Midbrain (tissue), 1 donor: ENCODE measurements at regions not wholly inside any gene's neighbourhood (a gene's known extent, or its start where the extent isn't known, plus 50 kb on each side); places are given as distances from the start of the nearest gene placed in this dataset.
"Not testable (repeated sequence)": the region's sequence is repeated elsewhere in the genome, so short reads cannot be mapped to it uniquely, and the experiment has no call there.

Experiments
- DNase-seq: peaks from one replicate; lab custom pipeline; 2025; lab: John Stamatoyannopoulos, UW

DNA sequence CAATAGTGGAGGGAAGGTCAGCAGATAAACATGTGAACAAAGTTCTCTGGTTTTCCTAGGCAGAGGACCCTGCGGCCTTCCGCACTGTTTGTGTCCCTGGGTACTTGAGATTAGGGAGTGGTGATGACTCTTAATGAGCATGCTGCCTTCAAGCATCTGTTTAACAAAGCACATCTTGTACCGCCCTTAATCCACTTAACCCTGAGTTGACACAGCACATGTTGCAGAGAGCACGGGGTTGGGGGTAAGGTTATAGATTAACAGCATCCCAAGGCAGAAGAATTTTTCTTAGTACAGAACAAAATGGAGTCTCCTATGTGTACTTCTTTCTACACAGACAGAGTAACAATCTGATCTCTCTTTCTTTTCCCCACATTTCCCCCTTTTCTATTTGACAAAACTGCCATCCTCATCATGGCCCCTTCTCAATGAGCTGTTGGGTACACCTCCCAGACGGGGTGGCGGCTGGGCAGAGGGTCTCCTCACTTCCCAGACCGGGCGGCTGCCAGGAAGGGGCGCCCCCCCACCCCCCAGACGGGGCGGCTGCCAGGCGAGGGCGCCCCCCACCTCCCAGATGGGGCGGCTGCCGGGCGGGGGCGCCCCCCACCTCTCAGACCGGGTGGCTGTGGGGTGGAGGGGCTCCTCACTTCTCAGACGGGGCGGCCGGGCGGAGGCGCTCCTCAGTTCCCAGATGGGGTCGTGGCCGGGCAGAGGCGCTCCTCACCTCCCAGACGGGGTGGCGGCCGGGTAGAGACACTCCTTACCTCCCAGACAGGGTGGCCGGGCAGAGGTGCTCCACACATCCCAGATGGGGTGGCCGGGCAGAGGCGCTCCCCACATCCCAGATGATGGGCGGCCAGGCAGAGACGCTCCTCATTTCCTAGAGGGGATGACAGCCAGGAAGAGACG lies 361.6 kb upstream of the SGO1 start:
- DNase-seq = not testable (repeated sequence)

DNA sequence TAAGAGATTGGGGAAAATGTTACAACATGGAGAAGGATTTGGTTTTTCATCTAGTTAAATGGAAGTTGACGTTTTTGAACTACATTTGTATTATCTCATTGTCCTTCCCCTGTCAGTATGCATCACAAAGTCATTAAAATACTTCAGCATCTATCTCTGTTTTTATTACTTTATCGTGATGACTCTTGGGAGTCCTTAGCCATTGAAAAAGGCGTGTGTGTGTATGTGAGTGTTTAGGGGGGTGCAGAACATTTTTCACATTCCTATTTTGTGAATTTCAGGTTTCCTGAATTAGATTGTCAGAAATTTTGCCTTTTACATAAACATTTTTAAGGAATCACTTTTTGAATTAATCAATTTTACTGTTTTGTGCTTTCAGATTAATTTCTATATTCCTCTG lies 360.6 kb upstream of the SGO1 start:
- no peak for DNase-seq

DNA sequence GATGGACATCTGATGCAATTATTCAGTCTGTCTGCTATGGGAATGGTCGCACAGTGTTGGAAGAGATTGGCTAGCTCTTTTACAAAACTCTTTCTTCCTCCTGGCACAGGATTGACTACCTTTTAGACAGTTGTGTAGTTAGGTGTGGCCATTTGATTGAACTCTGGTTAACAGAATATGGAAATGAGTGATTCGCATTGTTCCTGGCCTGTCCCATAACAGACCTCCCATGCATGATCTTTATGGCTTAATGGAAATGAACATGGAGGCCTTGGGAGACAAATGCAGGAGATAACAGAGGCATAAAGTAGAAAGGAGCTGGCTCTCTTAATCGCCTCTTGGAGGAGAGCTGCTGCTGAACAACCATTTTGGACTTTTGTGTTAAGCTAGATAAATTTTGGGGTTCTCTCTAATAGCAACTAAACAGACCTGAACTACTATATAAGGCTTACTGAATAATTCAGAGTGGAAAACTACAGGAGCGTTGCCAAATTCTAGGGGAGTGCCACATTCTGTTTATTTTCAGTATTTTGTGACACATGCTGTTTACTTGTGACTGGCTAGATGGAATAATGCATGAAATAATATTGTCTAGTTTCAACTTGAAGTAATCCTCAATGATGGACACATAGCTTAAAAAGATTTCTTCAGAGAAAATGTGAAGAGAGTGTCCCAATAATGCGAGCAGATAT lies 357.7 kb upstream of the SGO1 start:
- DNase-seq = no peak

DNA sequence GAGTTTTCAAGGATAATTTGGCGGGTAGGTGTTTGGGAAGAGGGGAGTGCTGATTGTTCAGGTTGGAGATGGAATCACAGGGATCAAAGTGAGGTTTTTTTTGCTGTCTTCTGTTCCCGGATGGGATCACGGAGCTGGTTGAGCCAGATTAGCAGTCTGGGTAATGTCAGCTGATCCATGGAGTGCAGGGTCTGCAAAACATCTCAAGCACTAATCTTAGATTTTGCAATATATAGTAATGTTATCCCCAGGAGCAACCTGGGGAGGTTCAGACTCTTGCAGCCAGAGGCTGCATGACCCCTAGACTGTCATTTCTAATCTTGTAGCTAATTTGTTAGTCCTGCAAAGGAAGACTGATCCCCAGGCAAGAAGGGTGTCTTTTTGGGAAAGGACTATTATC lies 354.1 kb upstream of the SGO1 start:
- DNase-seq = no peak

DNA sequence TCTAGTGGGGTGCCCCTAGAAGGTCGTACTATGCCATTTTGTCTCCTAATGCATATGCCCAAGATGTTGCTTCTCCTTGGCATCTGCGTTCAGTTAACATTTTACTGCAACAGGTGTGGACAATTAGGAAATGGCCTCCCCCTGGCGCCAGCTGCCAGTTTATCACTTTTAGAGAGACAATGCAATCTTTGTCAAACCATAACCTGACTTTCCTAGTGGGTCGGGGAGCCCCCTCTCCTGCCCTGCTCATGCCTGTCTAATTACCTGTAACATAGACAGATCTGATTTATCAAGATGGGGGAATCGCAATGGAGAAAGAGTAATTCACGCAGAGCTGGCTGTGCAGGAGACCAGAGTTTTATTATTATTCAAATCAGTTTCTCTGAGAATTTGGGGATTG lies 353.7 kb upstream of the SGO1 start:
- DNase-seq = no peak

DNA sequence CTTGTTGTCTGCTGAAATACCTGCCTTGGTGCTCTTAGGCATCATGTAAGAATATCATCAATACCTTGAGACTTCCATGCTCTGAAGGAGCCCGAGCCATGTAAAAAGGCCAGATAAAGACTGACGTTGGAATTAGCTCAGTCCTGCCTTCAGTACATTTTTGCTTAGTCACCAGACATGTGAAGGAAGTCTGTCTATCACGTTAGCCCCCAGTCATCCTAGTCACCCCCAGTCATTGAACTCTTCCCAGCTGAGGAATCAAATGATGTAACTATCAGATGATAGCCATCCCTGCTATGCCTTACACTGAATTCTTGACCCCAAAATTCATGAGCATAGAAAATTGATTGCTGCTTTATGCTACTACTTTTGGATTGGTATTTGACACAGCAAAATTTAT lies 351.2 kb upstream of the SGO1 start:
- DNase-seq = no peak

DNA sequence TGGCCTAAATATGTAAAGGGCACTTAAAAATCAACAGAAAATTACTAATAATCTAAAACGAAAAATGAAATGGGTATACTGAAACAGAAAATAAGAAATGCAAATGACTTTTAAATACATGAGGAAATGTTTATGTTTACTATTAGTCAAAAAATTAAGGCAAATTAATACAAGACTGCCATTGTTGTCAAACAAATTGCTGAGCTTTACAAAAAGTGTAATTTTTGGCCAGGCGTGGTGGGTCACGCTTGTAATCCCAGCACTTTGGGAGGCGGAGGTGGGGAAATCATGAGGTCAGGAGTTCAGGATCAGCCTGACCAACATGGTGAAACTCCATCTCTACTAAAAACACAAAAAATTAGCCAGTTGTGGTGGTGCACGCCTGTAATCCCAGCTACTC lies 343.9 kb upstream of the SGO1 start:
- no peak for DNase-seq

DNA sequence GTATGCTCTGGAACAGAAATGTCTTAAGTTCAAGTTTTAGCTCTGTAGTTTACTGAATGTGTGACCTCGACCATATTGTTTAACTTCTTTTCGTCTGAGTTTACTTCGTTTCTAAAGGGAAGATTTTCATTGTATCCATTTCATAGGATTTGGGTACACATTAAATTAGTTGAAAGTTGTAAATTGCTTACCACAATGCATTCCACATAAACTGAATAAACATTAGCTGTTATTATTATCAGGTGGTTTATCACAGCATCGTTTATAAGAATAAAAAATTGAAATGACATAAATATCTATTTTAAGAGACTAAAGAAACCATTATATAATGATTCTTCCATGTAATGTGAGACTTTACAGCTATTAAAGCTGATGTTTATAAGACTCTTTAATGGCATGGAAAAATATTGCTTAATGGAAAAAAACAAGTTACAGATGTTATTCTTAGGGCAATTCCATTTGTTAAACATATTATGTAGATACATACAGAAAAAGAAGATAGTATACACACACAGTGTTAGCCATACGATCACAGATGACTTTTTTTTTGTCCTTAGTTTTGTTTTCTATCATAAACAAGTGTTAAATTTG lies 342.3 kb upstream of the SGO1 start:
- DNase-seq = no peak

DNA sequence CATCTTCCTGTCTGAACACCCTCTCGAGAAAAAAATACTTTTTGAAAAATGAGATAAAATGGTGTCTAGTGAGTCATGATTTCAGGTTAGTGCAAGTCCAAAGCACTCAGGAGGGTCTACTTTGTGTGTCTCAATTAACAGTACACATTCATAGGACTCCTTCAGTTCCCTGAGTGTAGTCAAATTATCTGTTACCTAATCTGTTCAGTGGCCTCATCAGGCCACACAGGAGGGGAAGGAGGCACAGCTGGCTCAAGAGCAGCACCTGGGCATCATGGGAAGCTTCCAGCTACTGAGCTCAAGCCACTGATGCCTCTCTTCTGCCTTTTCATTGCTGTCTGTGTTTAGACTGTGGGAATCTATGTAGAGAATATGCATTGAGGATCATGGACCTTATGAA lies 341.4 kb upstream of the SGO1 start:
- no peak for DNase-seq

DNA sequence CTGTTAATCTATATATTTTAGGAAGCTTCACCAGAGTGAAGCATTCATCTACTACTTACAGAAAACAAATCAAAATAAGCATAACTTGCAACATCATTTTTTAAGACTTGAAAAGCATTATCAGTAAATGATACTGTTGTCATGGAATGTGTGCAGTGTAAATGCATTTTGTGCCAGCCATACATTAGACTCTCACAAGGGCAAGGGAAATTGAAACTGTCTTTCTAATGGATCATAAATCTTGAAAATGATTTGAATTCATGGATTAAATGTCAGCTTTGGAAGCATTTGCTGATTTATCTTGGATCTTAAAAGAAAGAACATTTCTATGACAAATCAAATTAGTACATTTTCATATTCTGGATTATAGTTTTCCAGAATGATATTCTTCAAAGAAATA lies 338.3 kb upstream of the SGO1 start:
- no peak for DNase-seq

DNA sequence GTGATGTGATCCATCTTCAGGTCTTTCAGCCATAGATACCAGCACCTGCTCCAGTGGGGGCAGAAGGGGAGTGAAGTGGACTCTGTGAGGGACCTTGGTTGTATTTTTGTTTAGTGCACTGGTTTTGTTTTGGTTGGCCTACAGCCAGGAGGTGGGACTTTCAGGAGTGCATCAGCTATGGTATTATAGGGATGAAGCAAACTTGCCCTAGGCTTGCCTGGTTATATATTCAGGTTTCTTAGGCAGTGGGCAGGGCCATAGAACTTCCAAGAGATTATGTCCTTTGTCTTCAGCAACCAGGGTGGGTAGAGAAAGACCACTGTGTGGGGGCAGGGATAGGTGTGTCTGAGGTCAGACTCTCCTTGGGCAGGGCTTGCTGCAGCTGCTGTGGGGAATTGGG lies 337.3 kb upstream of the SGO1 start:
- DNase-seq = no peak

DNA sequence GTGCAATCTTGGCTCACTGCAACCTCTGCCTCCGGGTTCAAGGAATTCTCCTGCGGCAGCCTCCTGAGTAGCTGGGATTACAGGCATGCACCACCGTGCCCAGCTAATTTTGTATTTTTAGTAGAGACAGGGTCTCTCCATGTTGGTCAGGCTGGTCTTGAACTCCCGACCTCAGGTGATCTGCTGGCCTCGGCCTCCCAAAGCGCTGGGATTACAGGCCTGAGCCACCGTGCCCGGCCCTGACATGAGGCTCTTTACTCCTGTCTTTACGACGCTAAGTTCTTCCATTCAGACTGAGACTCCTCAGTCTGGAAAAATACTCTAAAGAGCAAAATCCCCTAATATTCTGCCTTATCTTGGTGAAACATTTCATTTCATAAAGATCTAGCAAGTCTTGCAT lies 331.3 kb upstream of the SGO1 start:
- DNase-seq = not testable (repeated sequence)

DNA sequence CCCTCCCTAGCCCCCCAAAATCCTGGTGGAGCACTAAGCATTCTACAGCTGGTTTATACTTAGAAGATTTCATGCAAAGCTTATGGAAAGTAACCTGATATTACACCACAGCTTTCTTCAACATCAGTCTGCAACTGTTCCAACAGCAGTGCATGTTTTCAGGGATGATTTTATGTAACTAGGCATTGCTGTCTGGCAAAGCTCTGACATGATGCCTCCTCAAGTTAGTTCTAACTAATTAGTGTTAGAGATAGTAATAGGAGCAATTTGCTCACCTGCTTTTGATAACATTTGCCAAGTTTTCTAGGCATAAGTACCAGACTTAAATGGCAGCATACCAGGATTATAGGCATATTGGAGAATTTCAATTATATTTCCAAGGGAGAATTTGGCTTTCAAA lies 330.3 kb upstream of the SGO1 start:
- no peak for DNase-seq

DNA sequence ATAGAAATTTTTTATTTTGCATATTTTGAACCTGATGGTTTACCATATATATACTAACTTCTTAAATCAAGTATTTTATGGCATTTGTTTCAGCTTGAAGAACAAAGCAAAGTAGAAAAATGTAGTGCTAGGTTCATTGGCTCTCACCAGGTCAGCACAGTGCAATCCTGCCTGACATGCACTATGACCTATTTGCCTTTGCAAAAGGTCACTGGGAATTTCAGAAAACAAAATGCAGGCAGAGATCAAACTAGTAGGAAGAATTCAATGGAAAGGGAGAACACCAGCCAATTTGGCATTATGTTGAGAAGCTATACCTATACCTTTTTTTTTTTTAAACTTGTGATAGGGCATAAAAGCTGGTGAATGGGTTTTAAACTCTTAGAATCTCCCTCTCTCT lies 329.8 kb upstream of the SGO1 start:
- DNase-seq = no peak

DNA sequence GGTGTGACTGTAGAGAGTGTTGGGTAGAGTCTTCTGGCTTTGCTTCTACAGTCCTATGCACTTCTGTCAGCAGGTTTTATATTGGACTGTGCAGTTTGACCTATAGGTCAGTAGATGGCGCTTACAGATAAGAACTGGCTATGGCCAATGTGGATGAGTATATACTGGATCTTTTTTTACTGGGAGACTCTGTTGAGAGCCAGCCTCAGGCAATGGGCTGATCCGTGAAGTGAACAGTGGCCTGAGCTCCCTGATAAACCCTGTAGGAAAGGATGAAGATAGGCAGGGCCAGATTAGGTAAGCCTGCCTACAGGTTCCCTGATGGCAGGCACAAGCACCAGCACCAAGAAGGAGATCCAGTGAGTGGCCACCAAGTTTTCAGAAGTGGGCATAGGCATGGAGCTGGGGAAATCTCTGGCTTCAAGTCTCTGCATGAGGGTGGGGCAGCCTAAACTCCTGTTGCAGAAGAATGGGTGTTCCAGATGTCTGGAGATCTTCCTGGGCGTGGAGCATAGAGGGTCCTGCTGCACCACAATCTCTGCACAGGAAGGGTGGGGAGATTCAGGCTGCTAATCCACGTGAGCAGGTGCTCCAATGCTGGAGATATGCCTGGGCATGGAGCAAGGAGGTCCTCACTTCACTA lies 326.0 kb upstream of the SGO1 start:
- peak; percentile 58 for DNase-seq

DNA sequence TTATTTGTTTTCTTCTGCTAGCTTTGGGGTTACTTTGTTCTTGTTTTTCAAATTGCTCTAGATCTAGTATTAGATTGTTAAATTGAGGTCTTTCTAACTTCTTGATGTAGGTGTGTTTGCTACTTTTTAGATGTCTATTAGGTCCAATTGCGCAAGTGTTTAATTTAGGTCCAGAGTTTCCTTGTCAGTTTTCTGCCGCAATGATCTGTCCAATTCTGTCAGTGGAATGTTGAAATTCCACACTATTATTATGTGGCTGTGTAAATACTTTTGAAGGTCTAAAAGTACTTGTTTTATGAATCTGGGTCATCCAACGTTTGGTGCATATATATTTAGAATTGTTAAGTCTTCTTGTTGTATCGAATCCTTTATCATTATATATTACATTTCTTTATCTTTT lies 324.4 kb upstream of the SGO1 start:
- no peak for DNase-seq

DNA sequence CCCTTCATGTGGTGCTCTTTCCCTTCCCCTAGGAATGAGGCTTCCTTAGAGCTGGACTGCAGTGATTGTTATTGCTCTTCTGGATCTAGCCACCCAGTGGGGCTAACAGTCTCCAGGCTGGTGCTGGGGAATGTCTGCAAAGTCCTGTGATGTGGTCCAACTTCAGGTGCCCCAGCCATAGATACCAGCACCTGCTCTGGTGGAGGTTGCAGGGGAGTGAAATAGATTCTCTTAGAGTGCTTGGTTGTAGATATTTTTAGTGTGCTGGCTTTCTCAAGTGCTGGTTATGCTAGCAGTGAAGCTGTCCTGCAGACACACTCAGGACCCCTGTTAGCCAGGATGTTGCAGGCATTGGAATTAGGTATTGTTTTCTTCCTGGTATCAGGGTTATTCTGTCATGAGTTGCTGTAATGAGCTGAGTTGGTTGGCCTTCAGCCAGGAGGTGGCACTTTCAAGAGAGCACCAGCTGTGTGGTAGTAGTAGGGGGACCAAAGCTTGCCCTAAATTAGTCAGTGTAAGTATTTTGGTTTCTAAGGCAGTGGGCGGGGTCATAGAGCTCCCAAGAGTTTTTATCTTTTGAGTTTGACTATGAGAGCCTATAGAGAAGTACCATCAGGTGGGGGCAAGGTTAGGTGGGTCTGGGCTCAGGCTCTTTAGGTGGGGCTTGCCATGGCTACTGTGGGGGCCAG lies 317.5 kb upstream of the SGO1 start:
- no peak for DNase-seq

DNA sequence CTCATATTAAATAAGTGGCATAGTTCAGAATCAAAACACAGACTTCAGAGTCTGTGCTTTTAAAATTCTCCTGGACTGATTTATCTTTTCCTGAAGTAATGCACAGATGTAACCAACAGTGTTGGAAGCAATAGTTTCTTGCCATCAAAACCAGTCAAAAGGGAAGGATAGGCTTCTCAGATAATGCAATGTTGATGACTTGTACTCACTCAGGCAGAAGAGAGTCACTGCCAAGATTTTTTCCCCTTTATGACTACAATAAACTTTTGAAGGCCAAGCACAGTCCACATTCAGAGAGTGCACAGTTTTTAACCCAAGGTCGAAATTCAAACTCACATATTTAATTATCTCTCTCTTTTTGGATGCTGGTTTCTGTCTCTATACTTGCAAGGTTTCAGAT lies 305.0 kb upstream of the SGO1 start:
- DNase-seq = no peak

DNA sequence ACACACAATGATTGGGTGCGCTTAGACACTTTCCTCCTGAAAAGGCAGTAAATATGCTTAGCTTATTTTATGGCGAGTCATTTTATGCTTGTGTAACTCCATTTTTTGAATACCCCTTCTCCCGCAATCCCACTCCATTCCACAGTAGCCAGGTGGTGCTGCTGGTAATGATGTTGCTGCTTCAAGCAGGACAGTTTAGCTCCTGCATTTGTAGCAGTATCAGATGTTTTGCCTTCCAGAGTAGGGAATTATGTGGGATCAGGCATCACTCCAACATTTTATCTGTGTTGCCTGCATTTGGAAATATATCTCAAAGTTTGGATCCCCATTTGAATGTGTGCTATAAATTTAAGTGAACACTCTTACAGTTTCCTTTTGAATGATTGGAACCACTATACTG lies 302.1 kb upstream of the SGO1 start:
- no peak for DNase-seq

DNA sequence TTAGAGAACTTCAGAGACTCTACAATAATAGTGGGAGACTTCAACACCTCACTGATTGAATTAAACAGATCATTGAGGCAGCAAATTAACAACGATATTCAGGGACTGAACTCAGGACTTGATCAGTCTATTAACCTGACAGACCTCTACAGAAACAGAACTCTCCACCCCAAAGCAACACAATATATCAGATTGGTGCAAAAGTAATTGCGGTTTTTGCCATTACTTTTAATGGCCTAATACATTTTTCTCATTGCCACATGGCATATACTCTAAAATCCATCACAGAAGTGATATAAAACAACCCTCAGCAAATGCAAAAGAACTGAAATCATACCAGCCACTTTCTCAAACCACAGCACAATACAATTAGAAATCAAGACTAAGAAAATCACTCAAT lies 298.1 kb upstream of the SGO1 start:
- no peak for DNase-seq

DNA sequence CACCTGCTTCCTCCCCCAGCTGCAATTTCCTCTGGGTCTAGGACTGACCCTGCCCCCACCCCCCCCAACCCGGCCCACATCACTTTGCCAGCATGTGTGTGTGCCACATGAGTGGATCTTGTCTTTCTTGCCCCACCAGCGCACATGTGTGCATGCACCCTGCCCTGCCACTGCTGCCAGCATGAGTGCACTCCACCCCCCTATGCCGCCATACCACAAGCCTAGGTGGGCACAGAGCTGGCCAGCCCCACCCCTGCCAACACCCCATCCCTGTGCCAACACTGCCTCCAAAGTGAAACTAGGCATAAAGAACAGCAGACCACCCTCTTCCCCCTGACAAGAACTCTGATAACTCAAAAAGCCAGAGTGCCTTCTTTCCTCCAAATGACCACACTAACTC lies 296.3 kb upstream of the SGO1 start:
- no peak for DNase-seq

DNA sequence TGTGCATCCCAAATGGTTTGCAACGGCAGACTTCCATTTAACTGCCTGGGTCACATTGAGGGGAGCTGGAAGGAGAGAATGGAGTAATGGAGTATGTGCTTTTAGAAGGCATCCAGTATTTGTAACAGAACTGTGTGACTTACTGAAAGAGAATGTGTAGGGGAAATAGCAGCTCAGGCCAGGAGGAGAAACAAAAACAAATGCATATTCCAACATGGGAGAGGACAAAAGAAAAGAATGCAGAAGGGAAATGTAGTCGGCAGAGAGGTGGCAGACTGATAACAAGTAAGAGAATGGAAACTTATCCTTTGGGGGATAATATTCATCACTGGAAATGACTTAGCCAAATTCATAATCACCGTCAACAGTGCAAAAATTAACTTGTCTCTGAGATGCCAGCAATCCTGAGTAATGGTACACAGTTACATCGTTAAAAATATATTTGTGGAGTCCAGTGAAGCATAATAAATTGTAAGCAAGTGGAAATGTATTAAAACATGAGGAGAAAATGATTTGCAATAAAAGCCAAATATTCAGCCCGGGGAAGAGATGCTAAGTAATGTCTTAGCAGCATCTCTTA lies 294.9 kb upstream of the SGO1 start:
- no peak for DNase-seq
